SK-N-DZ (cell line): ENCODE measurements at regions not wholly inside any gene's neighbourhood (a gene's known extent, or its start where the extent isn't known, plus 50 kb on each side); places are given as distances from the start of the nearest gene placed in this dataset.

Experiments used
- DNase-seq: peaks from one replicate; pipeline ENCODE4 v3.0.0-alpha.2; 2015; ENCODE audit warnings: low spot score

GRCh38 chr2:234438305-234438977 is 58.4 kb downstream of the ARL4C start:
- no peak for DNase-seq

GRCh38 chr2:234437642-234438304 is 59.1 kb downstream of the ARL4C start:
- no peak for DNase-seq

GRCh38 chr2:234436482-234436837 is 60.4 kb downstream of the ARL4C start:
- DNase-seq, result no peak

GRCh38 chr2:234435836-234436481 is 60.9 kb downstream of the ARL4C start:
- DNase-seq, result no peak

GRCh38 chr2:234433201-234433600 is 63.7 kb downstream of the ARL4C start:
- DNase-seq, result no peak

GRCh38 chr2:234430871-234431270 is 66.0 kb downstream of the ARL4C start:
- DNase-seq, result no peak

GRCh38 chr2:234429265-234429664 is 67.6 kb downstream of the ARL4C start:
- no peak for DNase-seq

- DNase-seq, result no peak
Measured at GRCh38 chr2:234427081-234428061, 69.5 kb downstream of the ARL4C start.

- DNase-seq, result no peak
Measured at GRCh38 chr2:234426616-234427015, 70.3 kb downstream of the ARL4C start.

- no peak for DNase-seq
Measured at GRCh38 chr2:234425639-234426603, 71.0 kb downstream of the ARL4C start.

GRCh38 chr2:234423884-234424283 is 73.0 kb downstream of the ARL4C start:
- DNase-seq, result no peak

- no peak for DNase-seq
Measured at GRCh38 chr2:234422981-234423431, 73.9 kb downstream of the ARL4C start.

- no peak for DNase-seq
Measured at GRCh38 chr2:234422273-234422732, 74.6 kb downstream of the ARL4C start.

- no peak for DNase-seq
Measured at GRCh38 chr2:234420408-234420807, 76.5 kb downstream of the ARL4C start.

GRCh38 chr2:234419726-234420125 is 77.2 kb downstream of the ARL4C start:
- no peak for DNase-seq

GRCh38 chr2:234415706-234416105 is 81.2 kb downstream of the ARL4C start:
- DNase-seq, result no peak

- no peak for DNase-seq
Measured at GRCh38 chr2:234414596-234414995, 82.3 kb downstream of the ARL4C start.

GRCh38 chr2:234412726-234413125 is 84.2 kb downstream of the ARL4C start:
- no peak for DNase-seq

GRCh38 chr2:234411793-234412192 is 85.1 kb downstream of the ARL4C start:
- DNase-seq, result no peak

GRCh38 chr2:234410526-234410925 is 86.4 kb downstream of the ARL4C start:
- no peak for DNase-seq
